HepG2 (cell line): ENCODE measurements at regions not wholly inside any gene's neighbourhood (a gene's known extent, or its start where the extent isn't known, plus 50 kb on each side); places are given as distances from the start of the nearest gene placed in this dataset.

Source experiments
- ATAC-seq: fragments of 200-7000 bp; cut with Tn5 transposase; 3 replicates; pipeline ENCODE4 v1.9.1; 2020; ENCODE audit warnings: mild to moderate bottlenecking, moderate library complexity
- BruUV-seq: library from RNA; stranded (reverse); fragments of 400-500 nt; replicated peaks from 2 replicates; lab custom pipeline; 2021; lab: Mats Ljungman, UMichigan
- CTCF ChIA-PET: fragments of 300-600 bp; formaldehyde crosslinking; extraction: SDS; loops from one replicate; lab custom pipeline; 2021; ENCODE audit warnings: low total read pairs, inconsistent platforms, low intra/inter-chr PET ratio; lab: Yijun Ruan, JAX
- POLR2A ChIA-PET: fragments of 350-600 bp; sonication (Branson Sonifier 250); formaldehyde crosslinking; loops from one replicate; lab custom pipeline; 2020; ENCODE audit warnings: antibody characterized with exemption, inconsistent platforms; lab: Yijun Ruan, JAX
- DNase-seq: peaks from one replicate; pipeline ENCODE4 v3.0.0-alpha.2; 2015; ENCODE audit warnings: low spot score
- FAIRE-seq: peaks from 3 replicates; lab custom pipeline; 2011; peaks lifted over from hg19 to GRCh38; lab: Jason Lieb, UNC
- H2AFZ ChIP-seq: one replicate; pipeline ENCODE4 v1.6.1; 2011; ENCODE audit warnings: low read length, inconsistent platforms
- H3K27ac ChIP-seq: fragments of 300-600 bp; 3 replicates; pipeline ENCODE4 v1.8.0; 2011; ENCODE audit warnings: mixed run types, mild to moderate bottlenecking, mixed read lengths, low read length, inconsistent platforms; ENCODE audit not compliant: insufficient read depth; ENCODE audit errors: extremely low read length
- H3K27me3 ChIP-seq, 2 experiments: fragments of 200-600 bp in 1 of 2; 2 replicates in 1 of 2; 3 replicates in 1 of 2; pipeline versions ENCODE4 v1.6.0 to v1.8.0; 2011; ENCODE audit warnings: low read length in 2 of 2, mild to moderate bottlenecking in 2 of 2, moderate library complexity in 2 of 2, inconsistent platforms in 1 of 2; ENCODE audit not compliant: insufficient read depth in 2 of 2, control insufficient read depth in 1 of 2
- H3K36me3 ChIP-seq, 2 experiments: fragments of 200-600 bp in 1 of 2; replicated peaks in 1 of 2; 2 replicates in 1 of 2; 3 replicates in 1 of 2; pipeline versions ENCODE4 v1.5.1 to v1.8.0; 2011; ENCODE audit warnings: low read length in 2 of 2, inconsistent platforms in 1 of 2; ENCODE audit not compliant: insufficient read depth in 2 of 2, control insufficient read depth in 1 of 2
- H3K4me1 ChIP-seq: 2 replicates; pipeline ENCODE4 v1.5.1; 2012; ENCODE audit warnings: low read length, inconsistent platforms; ENCODE audit not compliant: insufficient read depth
- H3K4me2 ChIP-seq: 2 replicates; pipeline ENCODE4 v1.6.0; 2011; ENCODE audit warnings: low read depth, low read length, inconsistent platforms
- H3K4me3 ChIP-seq, 3 experiments: fragments of 200-600 bp in 1 of 3; sonication (generic), shearing (Covaris generic) in 1 of 3; replicated peaks in 1 of 3; 2 replicates each; pipeline ENCODE4 v1.5.1; 2011 to 2016; ENCODE audit warnings: low read length in 3 of 3, inconsistent platforms in 2 of 3, low read depth in 2 of 3, mild to moderate bottlenecking in 2 of 3, control low read depth in 1 of 3, mixed read lengths in 1 of 3; ENCODE audit not compliant: insufficient read depth in 1 of 3
- H3K79me2 ChIP-seq: one replicate; pipeline ENCODE4 v1.6.1; 2011; ENCODE audit warnings: low read length, inconsistent platforms; ENCODE audit not compliant: insufficient read depth
- H3K9ac ChIP-seq: 2 replicates; pipeline ENCODE4 v1.6.0; 2011; ENCODE audit warnings: mild to moderate bottlenecking, low read depth, low read length, inconsistent platforms; ENCODE audit not compliant: insufficient read depth
- H3K9me3 ChIP-seq: 2 replicates; pipeline ENCODE4 v1.5.1; 2012; ENCODE audit warnings: mild to moderate bottlenecking, low read length
- H4K20me1 ChIP-seq: 2 replicates; pipeline ENCODE4 v1.6.0; 2011; ENCODE audit warnings: inconsistent platforms, mild to moderate bottlenecking, low read length, moderate library complexity; ENCODE audit not compliant: insufficient read depth
- AKAP8 ChIP-seq: sonication (generic); formaldehyde crosslinking; IDR thresholded peaks from 2 replicates; pipeline ENCODE4 v1.5.1; 2020; ENCODE audit warnings: mild to moderate bottlenecking, missing genetic modification reagents
- CHCHD3 ChIP-seq: sonication (generic); formaldehyde crosslinking; IDR thresholded peaks from 2 replicates; pipeline ENCODE4 v1.8.0; 2022; ENCODE audit warnings: mild to moderate bottlenecking, missing genetic modification reagents, moderate library complexity
- GABPA ChIP-seq, 2 experiments: IDR thresholded peaks; 2 replicates each; pipeline ENCODE4 v1.6.1; 2011 to 2016; ENCODE audit warnings: low read depth in 2 of 2, low read length in 1 of 2, missing biosample characterization in 1 of 2, missing genetic modification characterization in 1 of 2
- MED1 ChIP-seq: sonication (generic); formaldehyde crosslinking; IDR thresholded peaks from 2 replicates; pipeline ENCODE4 v1.4.0; 2020; ENCODE audit warnings: missing genetic modification reagents
- MYNN ChIP-seq: sonication (generic); formaldehyde crosslinking; IDR thresholded peaks from 2 replicates; pipeline ENCODE4 v1.4.0; 2020; ENCODE audit warnings: mild to moderate bottlenecking, low read depth, missing genetic modification reagents
- POLR2AphosphoS5 ChIP-seq: IDR thresholded peaks from 2 replicates; pipeline ENCODE4 v1.6.1; 2012; ENCODE audit warnings: low read depth, low read length
- SP2 ChIP-seq: sonication (generic); formaldehyde crosslinking; IDR thresholded peaks from 2 replicates; pipeline ENCODE4 v1.5.1; 2020; ENCODE audit warnings: mild to moderate bottlenecking, missing genetic modification reagents
- SP4 ChIP-seq: sonication (generic); formaldehyde crosslinking; IDR thresholded peaks from 2 replicates; pipeline ENCODE4 v1.8.1; 2023; ENCODE audit warnings: mild to moderate bottlenecking, missing genetic modification reagents
- SPEN ChIP-seq: sonication (generic); formaldehyde crosslinking; IDR thresholded peaks from 2 replicates; pipeline ENCODE4 v1.5.1; 2020; ENCODE audit warnings: low read depth, mild to moderate bottlenecking, missing genetic modification reagents
- ZBTB25 ChIP-seq: IDR thresholded peaks from 2 replicates; pipeline ENCODE4 v1.6.1; 2018; ENCODE audit warnings: missing genetic modification reagents
- ZNF558 ChIP-seq: sonication (generic); formaldehyde crosslinking; IDR thresholded peaks from 2 replicates; pipeline ENCODE4 v1.9.0; 2022; ENCODE audit warnings: mild to moderate bottlenecking, missing genetic modification reagents, borderline replicate concordance
- ZSCAN22 ChIP-seq: sonication (generic); formaldehyde crosslinking; IDR thresholded peaks from 2 replicates; pipeline ENCODE4 v1.4.0; 2020; ENCODE audit warnings: mild to moderate bottlenecking, missing genetic modification reagents
- WGBS: methylation state at CpG from one replicate; pipeline ENCODE4 v1.1.6; 2017; ENCODE audit warnings: low lambda C conversion rate; 5-methylcytosine and 5-hydroxymethylcytosine counted together
- in situ Hi-C: cut with HindIII; loops from 2 replicates; pipeline ENCODE4 v1.10.0; 2017; ENCODE audit warnings: low pct_unique_long_range_greater_than_20kb; ENCODE audit not compliant: extremely low pct_ligation_motif_present
- intact Hi-C: fragments of 100-400 bp; cut with micrococcal nuclease; formaldehyde crosslinking; loops from one replicate; pipeline ENCODE4 v1.10.0; 2022; ENCODE audit not compliant: unreplicated experiment
- TF ChIP-seq, protein P1 (sequence below): sonication (generic); formaldehyde crosslinking; IDR thresholded peaks from 2 replicates; pipeline ENCODE4 v1.5.1; 2020; ENCODE audit warnings: missing genetic modification reagents, mild to moderate bottlenecking, borderline replicate concordance

DNA sequence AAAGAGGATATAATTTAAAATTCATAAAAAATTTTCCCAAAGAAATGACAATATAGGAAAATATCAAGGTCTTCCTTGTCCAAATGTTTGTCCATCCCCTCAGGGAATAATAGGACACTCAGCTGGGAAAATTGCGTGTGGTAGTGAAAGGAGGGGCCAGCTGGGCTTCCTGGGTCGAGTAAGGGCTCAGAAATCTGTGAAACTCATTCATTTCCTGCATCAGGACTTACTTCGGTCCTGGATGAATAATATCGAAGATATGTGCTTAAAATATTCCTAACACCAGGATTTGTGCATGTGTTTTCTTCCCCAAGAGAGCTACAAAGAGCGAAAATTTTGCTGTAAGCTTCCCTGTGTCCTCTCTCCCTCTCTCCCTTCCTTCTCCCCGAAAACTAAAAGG lies 118.2 kb upstream of the GJE1 start:
- in situ Hi-C loops = no loop called here

GRCh38 chr6:142013875-142014495 lies 118.7 kb upstream of the GJE1 start:
- in situ Hi-C loops (no loop called here), intact Hi-C loops (loop anchor here (10.0 kb wide), 1 partner anchor 1839 kb away; no protein-coding TSS in a partner anchor)
- Histone ChIP-seq H3K4me3 (no peak overlapping the region), H3K9me3 (no peaks in the 10 kb centered on the region), H2AFZ (no peak overlapping the region), H3K27ac (no peak overlapping the region), H3K4me1 (no peaks in the 10 kb centered on the region), H3K27me3 (peaks cover 2 to 11% of the 10 kb centered on the region in 2 experiments; a peak in 1 of 5 replicates), H3K9ac (no peak overlapping the region), H3K4me2 (no peak overlapping the region), H3K36me3 (no peaks in the 10 kb centered on the region), H3K79me2 (no peaks in the 10 kb centered on the region), H4K20me1 (no peaks in the 10 kb centered on the region)
- TF ChIP-seq MYNN (no peak), MED1 (CRISPR knock-in tag) (no peak), AKAP8 (CRISPR knock-in tag) (no peak), ZNF558 (no peak), SP2 (CRISPR knock-in tag) (no peak), ZBTB25 (no peak), GABPA (IDR thresholded peaks at IDR 0.05; ENCODE audit: low read depth, low read length) (no peak), GABPA (CRISPR knock-in tag; IDR thresholded peaks at IDR 0.05; ENCODE audit: low read depth) (no peak)
- POLR2A ChIA-PET = no interaction called here
- ATAC-seq (no peak), DNase-seq (no peak), FAIRE-seq (no peak)
- WGBS = 3% methylated on average over 4 of the region's 4 CpGs
- CTCF ChIA-PET = no interaction called here
- BruUV-seq = no TSS peak

More for the DNA sequence above, 118.2 kb upstream of the GJE1 start:
- Histone ChIP-seq H3K9me3 (no peaks in the 10 kb centered on the region), H3K4me2 (no peak overlapping the region), H3K4me1 (no peaks in the 10 kb centered on the region), H3K9ac (no peak overlapping the region), H3K79me2 (no peaks in the 10 kb centered on the region), H4K20me1 (no peaks in the 10 kb centered on the region), H3K27me3 (peaks cover 2 to 11% of the 10 kb centered on the region in 2 experiments; a peak in 1 of 5 replicates), H3K4me3 (no peak overlapping the region), H2AFZ (no peak overlapping the region), H3K27ac (no peak overlapping the region), H3K36me3 (no peaks in the 10 kb centered on the region)
- no peak for FAIRE-seq
- TF ChIP-seq, protein P1, sequence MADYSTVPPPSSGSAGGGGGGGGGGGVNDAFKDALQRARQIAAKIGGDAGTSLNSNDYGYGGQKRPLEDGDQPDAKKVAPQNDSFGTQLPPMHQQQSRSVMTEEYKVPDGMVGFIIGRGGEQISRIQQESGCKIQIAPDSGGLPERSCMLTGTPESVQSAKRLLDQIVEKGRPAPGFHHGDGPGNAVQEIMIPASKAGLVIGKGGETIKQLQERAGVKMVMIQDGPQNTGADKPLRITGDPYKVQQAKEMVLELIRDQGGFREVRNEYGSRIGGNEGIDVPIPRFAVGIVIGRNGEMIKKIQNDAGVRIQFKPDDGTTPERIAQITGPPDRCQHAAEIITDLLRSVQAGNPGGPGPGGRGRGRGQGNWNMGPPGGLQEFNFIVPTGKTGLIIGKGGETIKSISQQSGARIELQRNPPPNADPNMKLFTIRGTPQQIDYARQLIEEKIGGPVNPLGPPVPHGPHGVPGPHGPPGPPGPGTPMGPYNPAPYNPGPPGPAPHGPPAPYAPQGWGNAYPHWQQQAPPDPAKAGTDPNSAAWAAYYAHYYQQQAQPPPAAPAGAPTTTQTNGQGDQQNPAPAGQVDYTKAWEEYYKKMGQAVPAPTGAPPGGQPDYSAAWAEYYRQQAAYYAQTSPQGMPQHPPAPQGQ (CRISPR knock-in tag) = no peak
- TF ChIP-seq SPEN (CRISPR knock-in tag) = no peak
- TF ChIP-seq ZSCAN22 (CRISPR knock-in tag) = no peak
- no peak for TF ChIP-seq CHCHD3 (CRISPR knock-in tag)
- no peak for TF ChIP-seq POLR2AphosphoS5
- no peak for TF ChIP-seq SP4 (CRISPR knock-in tag)
- POLR2A ChIA-PET = no interaction called here
- DNase-seq = no peak
- ATAC-seq = no peak
- CTCF ChIA-PET = no interaction called here
- intact Hi-C loops = loop anchor here (10.0 kb wide), 1 partner anchor 1840 kb away; no protein-coding TSS in a partner anchor
- BruUV-seq = no TSS peak
- under 1% methylated on average over 6 of the region's 6 CpGs for WGBS
